NCI-H2107 treated with DMSO at 0.1 percent for 48 hours (cell line): ENCODE measurements at regions not wholly inside any gene's neighbourhood (a gene's known extent, or its start where the extent isn't known, plus 50 kb on each side); places are given as distances from the start of the nearest gene placed in this dataset.

ENCODE experiments used
- DNase-seq: peaks from one replicate; lab custom pipeline; 2025; ENCODE audit not compliant: unreplicated experiment; lab: John Stamatoyannopoulos, UW

- DNase-seq: no peak
Observed at GRCh38 chr13:106354961-106355360, 180.5 kb downstream of the EFNB2 start.

GRCh38 chr13:106352850-106353249 lies 182.6 kb downstream of the EFNB2 start:
- no peak for DNase-seq

- no peak for DNase-seq
Observed at GRCh38 chr13:106351251-106351650, 184.2 kb downstream of the EFNB2 start.

- no peak for DNase-seq
Observed at GRCh38 chr13:106350208-106350607, 185.3 kb downstream of the EFNB2 start.

- peak; percentile 38 for DNase-seq
Observed at GRCh38 chr13:106349080-106349931, 186.2 kb downstream of the EFNB2 start.

GRCh38 chr13:106348075-106348840 lies 187.2 kb downstream of the EFNB2 start:
- DNase-seq: no peak

- no peak for DNase-seq
Observed at GRCh38 chr13:106344342-106344741, 191.1 kb downstream of the EFNB2 start.

- DNase-seq: no peak
Observed at GRCh38 chr13:106343836-106344235, 191.6 kb downstream of the EFNB2 start.

GRCh38 chr13:106340249-106340648 lies 195.2 kb downstream of the EFNB2 start:
- no peak for DNase-seq

GRCh38 chr13:106337096-106337850 lies 198.2 kb downstream of the EFNB2 start:
- no peak for DNase-seq

GRCh38 chr13:106336668-106337067 lies 198.8 kb downstream of the EFNB2 start:
- DNase-seq: no peak

- DNase-seq: no peak
Observed at GRCh38 chr13:106332621-106333020, 202.8 kb downstream of the EFNB2 start.

GRCh38 chr13:106331116-106331515 lies 204.3 kb downstream of the EFNB2 start:
- no peak for DNase-seq

GRCh38 chr13:106329941-106330340 lies 205.5 kb downstream of the EFNB2 start:
- no peak for DNase-seq

GRCh38 chr13:106326751-106327150 lies 208.7 kb downstream of the EFNB2 start:
- no peak for DNase-seq

- DNase-seq: no peak
Observed at GRCh38 chr13:106324444-106324843, 211.0 kb downstream of the EFNB2 start.

- DNase-seq: no peak
Observed at GRCh38 chr13:106322628-106323027, 212.8 kb downstream of the EFNB2 start.

GRCh38 chr13:106318941-106319411 lies 216.5 kb downstream of the EFNB2 start:
- no peak for DNase-seq

GRCh38 chr13:106314417-106314816 lies 221.0 kb downstream of the EFNB2 start:
- DNase-seq: no peak

- no peak for DNase-seq
Observed at GRCh38 chr13:106311004-106311403, 224.5 kb downstream of the EFNB2 start.

GRCh38 chr13:106310291-106310865 lies 225.1 kb downstream of the EFNB2 start:
- DNase-seq: no peak
